Mesendoderm (in vitro differentiated cells): ENCODE measurements at regions not wholly inside any gene's neighbourhood (a gene's known extent, or its start where the extent isn't known, plus 50 kb on each side); places are given as distances from the start of the nearest gene placed in this dataset.

Experiments used
- DNase-seq: peaks from one replicate; pipeline ENCODE4 v3.0.0; 2013
- H2AK5ac ChIP-seq: 2 replicates; pipeline ENCODE4 v1.6.1; 2013; ENCODE audit warnings: low read length, inconsistent platforms
- H2BK120ac ChIP-seq: 2 replicates; pipeline ENCODE4 v1.6.1; 2013; ENCODE audit warnings: low read depth, mild to moderate bottlenecking, low read length, moderate library complexity, mixed read lengths
- H2BK15ac ChIP-seq: replicated peaks from 2 replicates; pipeline ENCODE4 v1.6.1; 2013; ENCODE audit warnings: low read depth, mild to moderate bottlenecking, moderate library complexity
- H2BK5ac ChIP-seq: 2 replicates; pipeline ENCODE4 v1.6.1; 2013; ENCODE audit warnings: low read length, inconsistent platforms
- H3K18ac ChIP-seq: 2 replicates; pipeline ENCODE4 v1.6.1; 2013; ENCODE audit warnings: mild to moderate bottlenecking, low read length, mixed read lengths
- H3K23ac ChIP-seq: one replicate; pipeline ENCODE4 v1.6.1; 2013; ENCODE audit warnings: low read length
- H3K27ac ChIP-seq: 2 replicates; pipeline ENCODE4 v1.5.1; 2013; ENCODE audit warnings: low read depth, mild to moderate bottlenecking, inconsistent platforms, low read length, moderate library complexity
- H3K27me3 ChIP-seq: 2 replicates; pipeline ENCODE4 v1.6.1; 2013; ENCODE audit warnings: low read length, control low read depth, mild to moderate bottlenecking, inconsistent platforms; ENCODE audit not compliant: insufficient read depth, poor library complexity
- H3K36me3 ChIP-seq: 2 replicates; pipeline ENCODE4 v1.6.1; 2013; ENCODE audit warnings: low read length, inconsistent platforms; ENCODE audit not compliant: control insufficient read depth, insufficient read depth
- H3K4ac ChIP-seq: one replicate; pipeline ENCODE4 v1.6.1; 2013; ENCODE audit warnings: low read depth, mild to moderate bottlenecking, low read length, moderate library complexity
- H3K4me1 ChIP-seq: 2 replicates; pipeline ENCODE4 v1.6.1; 2013; ENCODE audit warnings: low read depth, low read length, inconsistent platforms; ENCODE audit not compliant: control insufficient read depth
- H3K4me2 ChIP-seq: 2 replicates; pipeline ENCODE4 v1.6.1; 2013; ENCODE audit warnings: low read length
- H3K4me3 ChIP-seq: 2 replicates; pipeline ENCODE4 v1.5.1; 2013; ENCODE audit warnings: mild to moderate bottlenecking, low read length
- H3K56ac ChIP-seq: one replicate; pipeline ENCODE4 v1.6.1; 2013; ENCODE audit warnings: low read length
- H3K79me1 ChIP-seq: 2 replicates; pipeline ENCODE4 v1.6.1; 2013; ENCODE audit warnings: low read length, inconsistent platforms
- H3K79me2 ChIP-seq: 2 replicates; pipeline ENCODE4 v1.6.1; 2013; ENCODE audit warnings: mild to moderate bottlenecking, low read length; ENCODE audit not compliant: control insufficient read depth, insufficient read depth
- H3K9ac ChIP-seq: 2 replicates; pipeline ENCODE4 v1.6.1; 2013; ENCODE audit warnings: low read length, inconsistent platforms
- H4K5ac ChIP-seq: one replicate; pipeline ENCODE4 v1.6.1; 2013; ENCODE audit warnings: low read length
- H4K8ac ChIP-seq: one replicate; pipeline ENCODE4 v1.6.1; 2013; ENCODE audit warnings: low read depth, mild to moderate bottlenecking, control low read depth, low read length, moderate library complexity
- WGBS: extraction: QIAGEN DNeasy Blood & Tissue Kit; methylation state at CpG from one replicate; pipeline ENCODE4 v1.1.7; 2013; ENCODE audit warnings: low lambda C conversion rate, missing lambda C conversion rate; ENCODE audit not compliant: insufficient coverage; ENCODE audit errors: extremely low coverage; 5-methylcytosine and 5-hydroxymethylcytosine counted together

GRCh38 chrX:8377041-8377440 lies 87.6 kb upstream of the VCX3B start:
- Histone ChIP-seq H3K56ac (no peak overlapping the region), H3K9ac (no peak overlapping the region), H3K36me3 (no peaks in the 10 kb centered on the region), H3K23ac (no peak overlapping the region), H3K18ac (no peak overlapping the region), H4K5ac (no peak overlapping the region), H3K4me2 (no peak overlapping the region), H2AK5ac (no peak overlapping the region), H3K4me3 (no peak overlapping the region), H3K4ac (no peak overlapping the region), H2BK5ac (no peak overlapping the region), H3K27me3 (no peaks in the 10 kb centered on the region), H3K4me1 (no peaks in the 10 kb centered on the region), H3K79me1 (no peaks in the 10 kb centered on the region), H3K27ac (no peak overlapping the region), H2BK15ac (no peak overlapping the region), H3K79me2 (no peaks in the 10 kb centered on the region), H2BK120ac (no peak overlapping the region), H4K8ac (no peak overlapping the region)
- no peak for DNase-seq
- WGBS, result no CpG with 5 or more reads among the region's 1 CpG

- Histone ChIP-seq H3K27ac (no peak overlapping the region), H3K23ac (no peak overlapping the region), H2BK5ac (no peak overlapping the region), H3K79me1 (no peaks in the 10 kb centered on the region), H4K8ac (no peak overlapping the region), H3K4me1 (no peaks in the 10 kb centered on the region), H3K4me3 (no peak overlapping the region), H3K56ac (no peak overlapping the region), H3K4me2 (no peak overlapping the region), H2BK120ac (no peak overlapping the region), H2AK5ac (no peak overlapping the region), H3K18ac (no peak overlapping the region), H2BK15ac (no peak overlapping the region), H3K79me2 (no peaks in the 10 kb centered on the region), H3K4ac (no peak overlapping the region), H4K5ac (no peak overlapping the region), H3K27me3 (no peaks in the 10 kb centered on the region), H3K9ac (no peak overlapping the region), H3K36me3 (no peaks in the 10 kb centered on the region)
- no peak for DNase-seq
- no CpG with 5 or more reads among the region's 2 CpGs for WGBS
Observed at GRCh38 chrX:8390771-8391170, 73.9 kb upstream of the VCX3B start.

- Histone ChIP-seq H3K4me2 (no peak overlapping the region), H3K9ac (no peak overlapping the region), H3K4me3 (no peak overlapping the region), H2AK5ac (no peak overlapping the region), H3K27ac (no peak overlapping the region), H3K79me1 (no peaks in the 10 kb centered on the region), H3K27me3 (no peaks in the 10 kb centered on the region), H4K5ac (no peak overlapping the region), H3K23ac (no peak overlapping the region), H2BK15ac (no peak overlapping the region), H3K4ac (no peak overlapping the region), H4K8ac (no peak overlapping the region), H2BK5ac (no peak overlapping the region), H3K56ac (no peak overlapping the region), H3K79me2 (no peaks in the 10 kb centered on the region), H3K18ac (no peak overlapping the region), H2BK120ac (no peak overlapping the region), H3K36me3 (no peaks in the 10 kb centered on the region), H3K4me1 (no peaks in the 10 kb centered on the region)
- DNase-seq, result no peak
- no CpG with 5 or more reads among the region's 5 CpGs for WGBS
Observed at GRCh38 chrX:8403988-8404387, 60.6 kb upstream of the VCX3B start.

GRCh38 chrX:8404471-8404870 lies 60.2 kb upstream of the VCX3B start:
- no peaks in the 10 kb centered on the region for H3K4me1 ChIP-seq
- H3K79me1 ChIP-seq, result no peaks in the 10 kb centered on the region
- DNase-seq, result no peak
- H3K4me3 ChIP-seq, result no peak overlapping the region
- H3K9ac ChIP-seq, result no peak overlapping the region
- no peak overlapping the region for H2AK5ac ChIP-seq
- no CpG with 5 or more reads among the region's 6 CpGs for WGBS
- H3K36me3 ChIP-seq, result no peaks in the 10 kb centered on the region
- no peaks in the 10 kb centered on the region for H3K79me2 ChIP-seq
- H3K27me3 ChIP-seq, result no peaks in the 10 kb centered on the region
- H3K56ac ChIP-seq, result no peak overlapping the region
- H3K27ac ChIP-seq, result no peak overlapping the region
- no peak overlapping the region for H4K8ac ChIP-seq
- H3K4ac ChIP-seq, result no peak overlapping the region
- H2BK15ac ChIP-seq, result no peak overlapping the region
- H2BK120ac ChIP-seq, result no peak overlapping the region
- no peak overlapping the region for H4K5ac ChIP-seq
- no peak overlapping the region for H2BK5ac ChIP-seq
- no peak overlapping the region for H3K18ac ChIP-seq
- no peak overlapping the region for H3K4me2 ChIP-seq
- H3K23ac ChIP-seq, result no peak overlapping the region

GRCh38 chrX:8404926-8405325 lies 59.7 kb upstream of the VCX3B start:
- Histone ChIP-seq H3K79me2 (no peaks in the 10 kb centered on the region), H3K23ac (no peak overlapping the region), H3K4ac (no peak overlapping the region), H2BK5ac (no peak overlapping the region), H2AK5ac (no peak overlapping the region), H3K18ac (no peak overlapping the region), H3K79me1 (no peaks in the 10 kb centered on the region), H3K27me3 (no peaks in the 10 kb centered on the region), H2BK15ac (no peak overlapping the region), H3K9ac (no peak overlapping the region), H3K4me1 (no peaks in the 10 kb centered on the region), H3K4me3 (no peak overlapping the region), H3K27ac (no peak overlapping the region), H3K56ac (no peak overlapping the region), H4K5ac (no peak overlapping the region), H4K8ac (no peak overlapping the region), H3K4me2 (no peak overlapping the region), H2BK120ac (no peak overlapping the region), H3K36me3 (no peaks in the 10 kb centered on the region)
- DNase-seq, result no peak
- no CpG with 5 or more reads among the region's 2 CpGs for WGBS

GRCh38 chrX:8405631-8406030 lies 59.0 kb upstream of the VCX3B start:
- Histone ChIP-seq H4K8ac (no peak overlapping the region), H3K27me3 (no peaks in the 10 kb centered on the region), H3K9ac (no peak overlapping the region), H3K4me1 (no peaks in the 10 kb centered on the region), H3K18ac (no peak overlapping the region), H3K4me2 (no peak overlapping the region), H3K79me1 (no peaks in the 10 kb centered on the region), H3K56ac (no peak overlapping the region), H3K23ac (no peak overlapping the region), H3K4ac (no peak overlapping the region), H2BK15ac (no peak overlapping the region), H3K27ac (no peak overlapping the region), H2BK5ac (no peak overlapping the region), H2BK120ac (no peak overlapping the region), H3K79me2 (no peaks in the 10 kb centered on the region), H2AK5ac (no peak overlapping the region), H4K5ac (no peak overlapping the region), H3K36me3 (no peaks in the 10 kb centered on the region), H3K4me3 (no peak overlapping the region)
- no peak for DNase-seq
- WGBS, result no CpG with 5 or more reads among the region's 7 CpGs
